GM23248 (cell line): ENCODE measurements at regions not wholly inside any gene's neighbourhood (a gene's known extent, or its start where the extent isn't known, plus 50 kb on each side); places are given as distances from the start of the nearest gene placed in this dataset.

ENCODE experiments used
- DNase-seq: peaks from one replicate; pipeline ENCODE4 v3.0.0-alpha.2; 2015
- H2AFZ ChIP-seq: fragments of 200-600 bp; sonication (generic); 2 replicates; pipeline ENCODE4 v1.6.1; 2016; ENCODE audit warnings: antibody characterized with exemption
- H3F3A ChIP-seq: fragments of 200-600 bp; sonication (generic); 2 replicates; pipeline ENCODE4 v1.6.1; 2016; ENCODE audit warnings: mild to moderate bottlenecking, antibody characterized with exemption, mixed run types; ENCODE audit not compliant: insufficient read depth
- H3K27ac ChIP-seq: fragments of 200-600 bp; sonication (generic); 2 replicates; pipeline ENCODE4 v1.5.1; 2016; ENCODE audit warnings: mild to moderate bottlenecking
- H3K27me3 ChIP-seq: fragments of 200-600 bp; sonication (generic); replicated peaks from 2 replicates; pipeline ENCODE4 v1.6.1; 2016; ENCODE audit warnings: mild to moderate bottlenecking; ENCODE audit not compliant: insufficient read depth
- H3K36me3 ChIP-seq: fragments of 200-600 bp; sonication (generic); 2 replicates; pipeline ENCODE4 v1.6.1; 2016; ENCODE audit warnings: low read depth, mild to moderate bottlenecking
- H3K4me1 ChIP-seq: fragments of 200-600 bp; sonication (generic); 2 replicates; pipeline ENCODE4 v1.6.1; 2016; ENCODE audit warnings: mild to moderate bottlenecking; ENCODE audit not compliant: insufficient read depth
- H3K4me2 ChIP-seq: fragments of 200-600 bp; sonication (generic); one replicate; pipeline ENCODE4 v1.6.1; 2016; ENCODE audit warnings: mild to moderate bottlenecking; ENCODE audit not compliant: unreplicated experiment
- H3K4me3 ChIP-seq: fragments of 200-600 bp; sonication (generic); 2 replicates; pipeline ENCODE4 v1.5.1; 2016; ENCODE audit warnings: mild to moderate bottlenecking
- H3K79me2 ChIP-seq: fragments of 200-600 bp; sonication (generic); 2 replicates; pipeline ENCODE4 v1.6.1; 2016; ENCODE audit warnings: mild to moderate bottlenecking; ENCODE audit not compliant: insufficient read depth
- H3K9ac ChIP-seq: fragments of 200-600 bp; sonication (generic); 2 replicates; pipeline ENCODE4 v1.6.1; 2016; ENCODE audit warnings: mild to moderate bottlenecking
- H3K9me2 ChIP-seq: fragments of 200-600 bp; sonication (generic); 2 replicates; pipeline ENCODE4 v1.6.1; 2016; ENCODE audit warnings: mixed run types, mild to moderate bottlenecking, moderate library complexity; ENCODE audit not compliant: insufficient read depth
- H3K9me3 ChIP-seq: fragments of 200-600 bp; sonication (generic); one replicate; pipeline ENCODE4 v1.6.1; 2017; ENCODE audit warnings: low read depth
- H4K20me1 ChIP-seq: fragments of 200-600 bp; sonication (generic); 2 replicates; pipeline ENCODE4 v1.6.0; 2016; ENCODE audit not compliant: insufficient read depth
- EZH2 ChIP-seq: fragments of 200-600 bp; sonication (generic); IDR thresholded peaks from 2 replicates; pipeline ENCODE4 v1.6.1; 2018; ENCODE audit warnings: antibody characterized with exemption, mild to moderate bottlenecking; ENCODE audit not compliant: insufficient read depth, poor library complexity, severe bottlenecking
- EZH2phosphoT487 ChIP-seq: fragments of 200-600 bp; sonication (generic); IDR thresholded peaks from 2 replicates; pipeline ENCODE4 v1.6.1; 2018; ENCODE audit warnings: antibody characterized with exemption, moderate library complexity, mild to moderate bottlenecking, low read depth; ENCODE audit not compliant: insufficient read depth
- WGBS, 2 experiments: methylation state at CpG; one replicate each; pipeline ENCODE4 v1.1.6; 2015 to 2017; ENCODE audit warnings: low lambda C conversion rate in 2 of 2, low coverage in 1 of 2; ENCODE audit errors: missing lambda C conversion rate in 2 of 2; 5-methylcytosine and 5-hydroxymethylcytosine counted together
- in situ Hi-C: fragments of 300-500 bp; cut with MboI; formaldehyde crosslinking; loops from 2 replicates; pipeline ENCODE4 v1.15.0; 2020

GRCh38 chr15:70432924-70433495 is 330.3 kb downstream of the UACA start:
- in situ Hi-C loops: no loop called here

GRCh38 chr15:70431854-70432253 is 331.5 kb downstream of the UACA start:
- H3K4me1 ChIP-seq: 0 out of 2 replicates have a peak, but pooled peaks cover under 1% of the 10 kb centered on the region
- TF ChIP-seq EZH2phosphoT487: no peak
- no peak for TF ChIP-seq EZH2
- 0 out of 2 replicates have a peak, but pooled peaks cover 8% of the 10 kb centered on the region for H3K27me3 ChIP-seq
- 69 to 78% methylated on average over 4 of the region's 4 CpGs for WGBS, 2 experiments
- no peak overlapping the region for H3K9ac ChIP-seq
- H3K9me2 ChIP-seq: no peaks in the 10 kb centered on the region
- H3K36me3 ChIP-seq: no peaks in the 10 kb centered on the region
- no peaks in the 10 kb centered on the region for H3K79me2 ChIP-seq
- H4K20me1 ChIP-seq: no peaks in the 10 kb centered on the region
- no peak overlapping the region for H2AFZ ChIP-seq
- no peaks in the 10 kb centered on the region for H3F3A ChIP-seq
- no peak for DNase-seq
- H3K9me3 ChIP-seq: no peaks in the 10 kb centered on the region
- in situ Hi-C loops: no loop called here
- H3K27ac ChIP-seq: no peak overlapping the region
- no peak overlapping the region for H3K4me2 ChIP-seq
- H3K4me3 ChIP-seq: no peak overlapping the region

More at GRCh38 chr15:70432924-70433495, 330.3 kb downstream of the UACA start:
- WGBS, 2 experiments: 69 to 77% methylated on average over 8 of the region's 8 CpGs
- H3K4me2 ChIP-seq: no peak overlapping the region
- no peaks in the 10 kb centered on the region for H3F3A ChIP-seq
- H3K4me1 ChIP-seq: no peaks in the 10 kb centered on the region
- no peak for DNase-seq
- H3K79me2 ChIP-seq: no peaks in the 10 kb centered on the region
- 0 out of 2 replicates have a peak, but pooled peaks cover 8% of the 10 kb centered on the region for H3K27me3 ChIP-seq
- H3K36me3 ChIP-seq: no peaks in the 10 kb centered on the region
- no peak overlapping the region for H3K4me3 ChIP-seq
- H3K27ac ChIP-seq: no peak overlapping the region
- no peaks in the 10 kb centered on the region for H3K9me2 ChIP-seq
- H3K9ac ChIP-seq: no peak overlapping the region
- H2AFZ ChIP-seq: no peak overlapping the region
- no peaks in the 10 kb centered on the region for H3K9me3 ChIP-seq
- no peaks in the 10 kb centered on the region for H4K20me1 ChIP-seq
- TF ChIP-seq EZH2phosphoT487 (no peak), EZH2 (no peak)

- no peaks in the 10 kb centered on the region for H3K36me3 ChIP-seq
- H3K27ac ChIP-seq: no peak overlapping the region
- H4K20me1 ChIP-seq: no peaks in the 10 kb centered on the region
- H3K9me3 ChIP-seq: no peaks in the 10 kb centered on the region
- H3K9me2 ChIP-seq: no peaks in the 10 kb centered on the region
- H3F3A ChIP-seq: no peaks in the 10 kb centered on the region
- H3K4me3 ChIP-seq: no peak overlapping the region
- no peak overlapping the region for H2AFZ ChIP-seq
- WGBS, 2 experiments: 14 to 19% methylated on average over 1 of the region's 1 CpG
- TF ChIP-seq EZH2phosphoT487 (no peak), EZH2 (no peak)
- H3K4me2 ChIP-seq: no peak overlapping the region
- 0 out of 2 replicates have a peak, but pooled peaks cover 6% of the 10 kb centered on the region for H3K4me1 ChIP-seq
- in situ Hi-C loops: no loop called here
- H3K79me2 ChIP-seq: no peaks in the 10 kb centered on the region
- DNase-seq: peak; percentile 62
- peaks cover 10% of the 10 kb centered on the region; the same call in 1 of the 2 replicates for H3K27me3 ChIP-seq
- no peak overlapping the region for H3K9ac ChIP-seq
These were observed 332.4 kb upstream of the TLE3 start for GRCh38 chr15:70430069-70430468.

GRCh38 chr15:70429056-70429722 is 331.5 kb upstream of the TLE3 start:
- no peaks in the 10 kb centered on the region for H3K9me2 ChIP-seq
- TF ChIP-seq EZH2phosphoT487 (no peak), EZH2 (no peak)
- WGBS, 2 experiments: 91 to 92% methylated on average over 5 of the region's 5 CpGs
- H2AFZ ChIP-seq: no peak overlapping the region
- H4K20me1 ChIP-seq: no peaks in the 10 kb centered on the region
- no peak overlapping the region for H3K27ac ChIP-seq
- DNase-seq: no peak
- H3F3A ChIP-seq: no peaks in the 10 kb centered on the region
- no peaks in the 10 kb centered on the region for H3K36me3 ChIP-seq
- in situ Hi-C loops: no loop called here
- no peaks in the 10 kb centered on the region for H3K9me3 ChIP-seq
- H3K4me2 ChIP-seq: no peak overlapping the region
- H3K4me1 ChIP-seq: 0 out of 2 replicates have a peak, but pooled peaks cover 6% of the 10 kb centered on the region
- no peak overlapping the region for H3K4me3 ChIP-seq
- H3K79me2 ChIP-seq: no peaks in the 10 kb centered on the region
- H3K27me3 ChIP-seq: peaks cover 19% of the 10 kb centered on the region; the same call in 1 of the 2 replicates
- H3K9ac ChIP-seq: no peak overlapping the region
